ENCODE measurements at regions not wholly inside any gene's neighbourhood (a gene's known extent, or its start where the extent isn't known, plus 50 kb on each side); places are given as distances from the start of the nearest gene placed in this dataset.

GRCh38 chr4:130034876-130035275, 938.9 kb downstream of the C4orf33 start:
- no peak for TF ChIP-seq PHF8 (IDR thresholded peaks at IDR 0.05; ENCODE audit: borderline replicate concordance, low read depth)
- no peak for TF ChIP-seq ZSCAN20 (CRISPR knock-in tag; IDR thresholded peaks at IDR 0.05)
- TF ChIP-seq RAD21 (conservative IDR thresholded peaks at IDR 0.05 in 1 of 2, IDR thresholded peaks at IDR 0.05 in 1 of 2) = no peak
- TF ChIP-seq MAZ (IDR thresholded peaks at IDR 0.05; ENCODE audit: borderline replicate concordance, low read depth, low read length) = no peak
- no peak for TF ChIP-seq CBX2 (IDR thresholded peaks at IDR 0.05; ENCODE audit: borderline replicate concordance, low read depth)
- TF ChIP-seq ZFP36 (IDR thresholded peaks at IDR 0.05; ENCODE audit: borderline replicate concordance, partially characterized antibody) = no peak
- TF ChIP-seq FOXS1 (CRISPR knock-in tag; IDR thresholded peaks at IDR 0.05) = no peak
- TF ChIP-seq MYC (IDR thresholded peaks at IDR 0.05; ENCODE audit: borderline replicate concordance, low read length) = no peak
- no peak for TF ChIP-seq REST (IDR thresholded peaks at IDR 0.05)
- no peak for TF ChIP-seq HDAC2 (IDR thresholded peaks at IDR 0.05)
- H3K27ac ChIP-seq = no peak overlapping the region
- H3K9me3 ChIP-seq = no peaks in the 10 kb centered on the region
- ChIA-PET CTCF (no interaction called here), POLR2A (no interaction called here)
- ATAC-seq = no peak
- no peak for DNase-seq (ENCODE audit: low read depth in 1 of 2, low spot score in 1 of 2)
- H3K4me1 ChIP-seq = no peaks in the 10 kb centered on the region
- H3K4me2 ChIP-seq = no peak overlapping the region
- no peak overlapping the region for H3K4me3 ChIP-seq
- no peak for FAIRE-seq

- POLR2A ChIA-PET = no interaction called here
- CTCF ChIA-PET = no interaction called here
- Histone ChIP-seq H3K4me1 (no peaks in the 10 kb centered on the region), H3K4me3 (no peak overlapping the region), H3K27ac (no peak overlapping the region), H3K9me3 (no peaks in the 10 kb centered on the region), H3K4me2 (no peak overlapping the region)
- FAIRE-seq (no peak), DNase-seq (ENCODE audit: low read depth in 1 of 2, low spot score in 1 of 2) (no peak), ATAC-seq (no peak)
- TF ChIP-seq HOXB5 (CRISPR knock-in tag; IDR thresholded peaks at IDR 0.05) (no peak), BCL3 (IDR thresholded peaks at IDR 0.05) (no peak), CTCF (IDR thresholded peaks at IDR 0.05) (no peak), RARB (CRISPR knock-in tag; IDR thresholded peaks at IDR 0.05) (no peak), NR3C1 (IDR thresholded peaks at IDR 0.05) (no peak), MAX (IDR thresholded peaks at IDR 0.05) (no peak), BHLHE40 (IDR thresholded peaks at IDR 0.05; ENCODE audit: low read depth, low read length) (no peak), HEYL (CRISPR knock-in tag; IDR thresholded peaks at IDR 0.05) (no peak), SREBF2 (IDR thresholded peaks at IDR 0.05) (no peak), ZSCAN20 (CRISPR knock-in tag; IDR thresholded peaks at IDR 0.05) (no peak), REST (IDR thresholded peaks at IDR 0.05) (no peak), HES2 (IDR thresholded peaks at IDR 0.05) (no peak), CHD2 (IDR thresholded peaks at IDR 0.05; ENCODE audit: low read length, partially characterized antibody) (no peak), HOXB13 (CRISPR knock-in tag; IDR thresholded peaks at IDR 0.05; ENCODE audit: low read depth) (no peak), TFCP2L1 (CRISPR knock-in tag; IDR thresholded peaks at IDR 0.05) (no peak), CBX8 (IDR thresholded peaks at IDR 0.05) (no peak), ZC3H11A (IDR thresholded peaks at IDR 0.05) (no peak), ESRRA (IDR thresholded peaks at IDR 0.05; ENCODE audit: borderline replicate concordance, low read length) (no peak), MAFK (IDR thresholded peaks at IDR 0.05; ENCODE audit: partially characterized antibody) (no peak), KDM1A (IDR thresholded peaks at IDR 0.05; ENCODE audit: low read depth) (no peak)
- 0% methylated on average over 1 of the region's 1 CpG for WGBS (ENCODE audit: missing lambda C conversion rate)
These were observed 939.4 kb downstream of the C4orf33 start for GRCh38 chr4:130035391-130035790.

Data from A549 (cell line).